Nucleus accumbens (tissue), 56 donors: ENCODE measurements at regions not wholly inside any gene's neighbourhood (a gene's known extent, or its start where the extent isn't known, plus 50 kb on each side); places are given as distances from the start of the nearest gene placed in this dataset.
"Not testable (repeated sequence)": the region's sequence is repeated elsewhere in the genome, so short reads cannot be mapped to it uniquely, and the experiment has no call there.

Experiments used
- DNase-seq, 56 donors: peaks; one replicate each; lab custom pipeline; 2025; lab: John Stamatoyannopoulos, UW

DNA sequence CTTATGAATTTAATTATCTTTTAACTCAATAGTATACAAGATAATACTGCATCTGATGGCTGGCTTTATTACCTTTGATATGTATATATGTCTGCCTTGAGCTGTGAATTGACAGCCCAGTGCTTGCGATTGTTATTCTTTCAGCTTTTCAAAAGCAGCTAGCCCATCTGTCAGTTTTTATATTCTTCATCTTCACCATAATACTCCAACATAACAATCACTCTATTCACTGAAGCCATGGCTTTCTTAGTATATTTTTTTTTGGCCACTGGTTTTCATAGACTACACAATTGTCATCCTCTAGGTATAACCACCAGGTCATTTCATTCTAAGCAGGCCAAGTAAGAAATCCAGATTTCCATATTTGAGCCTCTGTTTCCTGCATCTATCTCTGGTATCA, 1026.1 kb downstream of the FSCB start:
- no peak for DNase-seq

GRCh38 chr14:43479596-43480195, 1027.4 kb downstream of the FSCB start:
- DNase-seq, result no peak

DNA sequence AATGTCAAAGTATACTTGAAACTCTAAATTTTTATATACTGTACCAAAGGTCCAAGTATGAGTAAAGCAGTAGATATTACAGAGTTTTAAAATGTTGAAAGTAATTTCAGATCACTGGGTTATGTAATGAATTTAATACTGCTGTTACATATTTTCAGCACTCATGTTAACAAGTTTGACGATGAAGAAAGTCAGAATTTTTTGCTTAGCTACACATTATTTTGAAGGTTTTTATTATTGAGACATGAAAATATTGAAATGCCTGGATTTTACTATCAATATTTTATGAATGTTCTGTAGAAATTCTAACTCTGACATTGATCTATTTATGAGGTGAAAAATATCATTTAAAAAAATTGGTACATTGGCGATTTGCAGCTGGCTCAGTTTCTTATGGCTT, 1030.3 kb downstream of the FSCB start:
- DNase-seq, result no peak

DNA sequence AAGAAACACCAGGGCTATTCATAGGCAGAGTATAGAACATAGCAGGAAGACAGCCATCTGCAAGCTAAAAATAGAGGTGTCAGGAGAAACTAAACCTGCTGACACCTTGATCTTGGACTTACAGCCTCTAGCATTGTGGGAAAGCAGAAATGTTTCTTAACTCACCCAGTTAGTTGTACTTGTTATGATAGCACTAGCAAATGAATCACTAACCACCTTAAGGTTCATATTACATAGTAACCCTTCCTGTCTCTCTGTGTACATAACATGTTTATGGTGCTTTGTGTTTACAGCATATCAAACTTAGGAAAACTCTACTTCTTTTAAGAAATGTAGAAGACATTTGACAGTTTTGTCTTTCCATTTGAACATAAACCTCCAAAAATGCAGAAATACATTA, 1031.3 kb downstream of the FSCB start:
- DNase-seq, result peak in 1 of 56 donors; percentile 2

GRCh38 chr14:43471595-43471994, 1035.5 kb downstream of the FSCB start:
- DNase-seq, result no peak

GRCh38 chr14:43464968-43465367, 1042.1 kb downstream of the FSCB start:
- DNase-seq, result no peak

DNA sequence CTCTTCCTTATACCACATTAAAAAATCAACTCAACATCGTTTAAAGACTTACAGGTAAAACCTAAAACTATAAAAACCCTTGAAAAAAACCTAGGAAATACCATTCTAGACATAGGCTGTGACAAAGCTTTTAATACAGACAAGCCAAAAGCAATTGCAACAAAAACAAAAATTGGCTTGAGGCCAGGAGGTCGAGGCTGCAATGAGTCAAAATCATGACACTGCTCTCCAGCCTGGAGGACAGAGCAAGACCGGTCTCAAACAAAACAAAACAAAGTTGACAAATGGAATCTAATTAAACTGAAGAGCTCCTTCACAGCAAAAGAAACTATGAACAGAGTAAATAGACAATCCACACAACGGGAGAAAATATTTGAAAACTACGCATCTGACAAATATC, 1057.8 kb downstream of the FSCB start:
- DNase-seq, result no peak

- no peak for DNase-seq
These were observed 1069.0 kb downstream of the FSCB start for GRCh38 chr14:43438056-43438455.

DNA sequence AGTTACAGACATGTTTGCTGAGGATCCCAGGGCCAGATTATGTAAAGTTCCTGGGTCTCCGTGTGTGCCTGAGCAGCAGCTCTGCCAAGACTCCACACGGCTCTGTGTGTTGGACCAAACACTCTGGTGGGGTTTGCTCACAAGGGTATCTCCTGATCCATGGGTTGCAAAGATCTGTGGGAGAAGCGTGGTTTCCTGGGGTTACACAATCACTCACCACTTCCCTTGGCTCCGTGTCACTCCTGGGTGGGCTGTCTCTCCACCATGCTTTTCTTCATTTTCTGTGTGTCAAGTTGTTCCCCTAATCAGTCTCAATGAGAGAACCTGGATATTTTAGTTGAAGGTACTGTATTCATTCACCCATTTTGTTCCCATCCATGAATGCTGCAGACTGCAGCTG, 1088.8 kb downstream of the FSCB start:
- no peak for DNase-seq

DNA sequence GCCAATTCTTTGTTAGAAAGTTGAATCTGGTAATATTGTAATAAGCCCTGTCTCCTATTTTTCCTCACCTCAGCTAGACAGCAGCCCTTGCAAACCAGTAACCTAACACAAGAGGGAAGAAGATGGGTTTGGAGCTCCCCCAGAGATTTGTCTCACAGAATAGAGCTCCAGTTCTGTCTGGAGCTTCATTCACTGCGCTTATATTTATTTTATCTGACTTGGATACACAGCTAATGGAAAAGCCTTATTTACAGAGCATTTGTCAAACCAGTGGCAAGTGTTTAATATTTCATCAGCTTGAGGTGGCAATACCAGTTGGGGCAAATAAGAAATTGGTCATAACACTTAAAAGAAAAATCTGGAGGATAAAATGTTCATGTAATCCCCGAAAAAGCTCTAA, 1094.0 kb downstream of the FSCB start:
- DNase-seq, result no peak

DNA sequence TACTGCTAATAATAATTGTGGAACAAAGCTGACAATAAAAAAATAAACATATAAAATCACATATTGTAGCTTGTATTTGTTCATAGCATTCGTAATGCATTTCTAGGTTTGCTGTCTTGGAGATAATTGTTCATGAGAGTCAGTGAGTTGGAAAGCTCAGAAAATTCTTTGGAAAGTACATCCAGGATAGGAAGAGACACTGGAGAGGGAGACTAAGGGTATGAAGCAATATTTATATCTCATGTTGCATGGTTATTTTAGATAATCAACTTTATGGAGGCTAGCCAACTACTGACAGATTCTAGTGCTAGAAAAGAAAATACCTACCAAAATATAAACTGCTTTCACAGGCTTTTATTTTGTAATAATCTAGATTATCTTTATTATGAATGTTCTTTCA, 1095.2 kb downstream of the FSCB start:
- DNase-seq, result no peak

- peak in 1 of 56 donors; percentile 1 for DNase-seq
These were observed 1096.5 kb downstream of the FSCB start for GRCh38 chr14:43410631-43411030.

DNA sequence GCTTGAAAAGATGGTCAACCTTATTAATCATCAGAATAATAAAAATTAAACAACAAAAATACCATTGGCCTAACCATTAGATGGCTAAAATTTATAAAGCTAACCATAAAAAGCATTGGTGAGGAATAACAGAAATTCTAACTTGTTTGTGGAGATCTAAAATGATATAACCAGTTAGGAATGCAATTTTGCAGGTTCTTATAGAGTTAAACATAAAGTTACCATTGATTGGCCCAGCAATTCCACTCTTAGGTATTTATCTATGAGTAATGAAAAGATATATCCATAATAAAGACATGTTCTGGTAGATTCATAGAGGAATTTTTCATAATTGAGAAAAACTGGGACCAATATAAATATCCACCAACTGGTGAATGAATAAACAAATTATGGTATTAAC, 1098.6 kb downstream of the FSCB start:
- DNase-seq, result no peak

GRCh38 chr14:43407706-43408105, 1099.4 kb downstream of the FSCB start:
- DNase-seq, result no peak

DNA sequence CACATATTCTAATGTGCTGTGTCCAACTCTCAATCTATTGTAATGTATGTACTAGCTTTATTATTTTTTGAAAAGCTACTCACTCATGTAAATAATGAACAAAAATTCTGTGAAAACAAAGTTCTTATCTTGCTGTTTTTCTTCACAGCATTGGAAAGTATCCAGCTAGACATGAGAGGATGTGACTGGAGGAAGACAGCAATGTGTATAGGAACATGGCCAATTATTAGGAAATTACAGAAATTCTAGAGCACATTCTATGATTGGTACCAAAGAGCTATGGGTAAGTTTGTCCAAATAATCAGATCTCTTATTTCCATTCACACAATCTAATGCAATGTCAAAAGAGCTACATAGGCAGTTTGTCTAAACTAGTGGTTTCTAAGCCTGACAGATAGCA, 1100.2 kb downstream of the FSCB start:
- no peak for DNase-seq

DNA sequence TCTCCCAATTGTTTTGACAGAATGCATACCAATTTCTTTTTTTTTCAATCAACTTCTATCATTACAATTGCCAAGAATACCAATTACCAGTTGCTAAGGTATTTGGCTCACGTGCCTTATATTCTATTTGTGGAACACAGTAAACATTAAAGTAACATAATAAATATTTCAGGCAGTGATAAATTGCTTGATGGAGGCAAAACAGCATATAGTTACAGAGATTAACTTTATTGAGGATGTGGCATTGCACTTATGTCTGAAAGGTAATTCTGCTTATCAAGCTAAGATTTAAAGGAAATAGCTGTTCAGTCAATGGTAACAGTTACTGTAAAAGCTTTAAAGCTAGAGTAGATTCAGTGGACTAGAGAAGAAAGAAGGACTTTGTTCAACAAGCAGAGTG, 1107.8 kb downstream of the FSCB start:
- DNase-seq, result no peak

- DNase-seq, result not testable (repeated sequence)
These were observed 1136.6 kb downstream of the FSCB start for GRCh38 chr14:43370565-43370896.

- no peak for DNase-seq
These were observed 1137.1 kb downstream of the FSCB start for GRCh38 chr14:43369710-43370564.

DNA sequence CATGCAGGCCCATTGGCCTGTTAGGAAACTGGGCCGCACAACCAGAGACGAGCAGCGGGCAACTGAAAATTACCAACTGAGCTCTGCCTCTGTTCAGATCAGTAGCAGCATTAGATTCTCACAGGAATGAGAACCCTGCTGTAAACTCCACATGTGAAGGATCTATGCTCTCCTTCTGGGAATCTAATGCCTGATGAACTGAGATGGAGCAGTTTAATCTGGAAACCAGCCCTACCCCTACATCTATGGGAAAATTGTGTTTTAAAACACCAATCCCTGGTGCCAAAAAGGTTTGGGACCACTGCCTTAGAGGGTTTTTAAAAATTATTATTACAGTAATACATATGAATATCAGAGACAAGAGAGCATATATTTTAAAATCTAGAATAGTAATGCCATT, 1144.5 kb downstream of the FSCB start:
- no peak for DNase-seq

DNA sequence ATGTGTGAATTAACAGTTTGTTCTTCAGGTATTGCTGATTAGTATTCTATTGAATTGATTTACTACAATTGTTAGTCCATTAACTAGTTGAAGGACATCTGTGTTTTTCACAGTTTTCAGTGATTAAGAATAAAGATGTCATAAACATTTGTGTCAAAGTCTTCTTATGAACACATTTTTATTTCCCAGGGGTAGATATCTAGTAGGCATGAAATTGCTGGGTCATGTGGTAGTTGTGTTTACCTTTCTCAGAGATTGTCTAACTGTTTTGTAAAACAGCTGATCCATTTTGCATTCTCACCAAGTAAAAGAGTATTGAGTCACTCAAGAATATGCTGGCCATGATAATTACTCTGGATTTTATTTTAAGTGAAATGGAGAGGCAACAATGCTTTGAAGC, 1145.3 kb downstream of the FSCB start:
- DNase-seq, result no peak

DNA sequence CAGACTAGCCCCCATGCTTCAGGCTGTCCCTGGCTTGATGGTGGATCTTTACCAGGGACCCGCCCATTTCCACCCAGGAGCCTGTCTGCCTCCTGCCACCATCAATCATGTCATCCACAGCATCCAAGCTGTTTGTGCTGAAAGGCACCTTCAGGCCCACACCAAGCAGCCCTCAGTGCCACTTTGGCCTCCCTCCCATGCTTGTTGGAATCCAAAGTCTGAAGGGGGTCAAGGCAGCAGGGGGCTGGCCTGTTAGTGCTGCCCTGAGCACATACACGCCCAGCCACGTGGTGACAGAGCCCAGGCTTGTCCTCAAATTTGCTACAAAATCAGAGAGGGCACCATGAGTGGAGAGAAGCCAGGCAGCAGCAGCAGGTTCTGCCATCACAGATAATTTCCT, 1146.8 kb downstream of the FSCB start:
- DNase-seq, result no peak

DNA sequence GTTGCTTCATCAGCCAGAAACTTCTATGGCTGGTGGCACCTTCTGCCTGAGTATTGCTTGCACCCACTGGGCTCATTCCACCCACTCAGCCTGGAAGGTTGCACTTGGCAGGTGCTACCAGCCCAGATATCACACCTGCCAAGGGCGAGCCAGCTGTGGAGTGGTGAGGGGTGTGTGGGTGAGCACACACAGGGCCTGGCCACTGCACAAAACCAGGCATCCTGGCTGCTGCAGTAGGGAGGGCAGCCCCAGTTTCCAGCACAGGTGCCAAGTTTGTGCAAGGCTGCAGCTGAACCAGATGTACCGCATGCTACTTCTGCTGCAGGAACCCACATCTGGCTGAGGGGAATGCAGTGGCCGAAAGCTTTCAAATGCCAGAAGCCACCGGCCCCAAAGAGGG, 1147.8 kb downstream of the FSCB start:
- DNase-seq, result no peak
